HL-60/S4 treated with phorbol 12-myristate 13-acetate at 8.2 ng/mL for 4 days and 3 days (cell line): ENCODE measurements at regions not wholly inside any gene's neighbourhood (a gene's known extent, or its start where the extent isn't known, plus 50 kb on each side); places are given as distances from the start of the nearest gene placed in this dataset.

Experiments
- in situ Hi-C: fragments of 300-500 bp; cut with MboI; formaldehyde crosslinking; loops from 2 replicates; pipeline ENCODE4 v1.15.0; 2022; ENCODE audit warnings: low sequenced_read_pairs

GRCh38 chr1:55662875-55663274, 447.7 kb upstream of the USP24 start:
- in situ Hi-C loops, result no loop called here

DNA sequence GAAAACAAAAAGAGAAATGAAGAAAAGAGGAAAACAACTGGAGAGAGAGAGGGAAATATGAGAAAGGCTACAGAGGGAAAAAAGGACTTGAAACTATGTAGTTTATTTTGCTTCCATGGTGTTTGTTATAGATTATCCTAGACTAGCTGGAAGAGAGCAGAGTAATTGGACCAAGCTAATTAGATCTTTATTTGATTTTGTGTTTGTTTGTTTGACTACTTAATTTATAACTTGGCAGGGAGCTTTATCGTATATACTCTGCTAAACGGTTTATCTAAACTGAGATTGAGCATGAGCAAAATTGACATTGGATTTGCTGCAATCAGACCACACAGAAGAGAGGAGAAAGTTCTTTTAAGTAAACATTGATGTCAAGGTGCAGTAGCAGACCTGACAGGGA, 443.8 kb upstream of the USP24 start:
- in situ Hi-C loops, result no loop called here

DNA sequence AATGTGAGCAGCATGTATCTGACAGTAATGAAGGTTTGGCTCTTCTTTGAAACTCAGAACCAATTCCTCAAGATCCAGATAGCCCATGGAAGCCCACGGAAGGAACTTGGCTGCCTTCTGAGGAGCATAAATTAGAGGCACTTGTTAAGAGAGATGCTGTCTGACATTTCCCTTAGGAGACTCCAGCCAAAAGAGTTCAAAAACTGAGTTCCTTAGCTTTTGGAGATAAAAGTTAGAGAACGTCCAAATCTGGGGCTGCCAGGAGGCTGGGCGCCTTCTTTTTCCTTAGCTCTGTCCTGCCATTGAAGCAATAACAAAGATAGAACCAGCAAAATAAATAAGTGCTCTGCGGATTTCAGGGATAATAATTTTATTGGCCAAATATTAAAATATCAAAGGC, 439.6 kb upstream of the USP24 start:
- in situ Hi-C loops, result no loop called here

DNA sequence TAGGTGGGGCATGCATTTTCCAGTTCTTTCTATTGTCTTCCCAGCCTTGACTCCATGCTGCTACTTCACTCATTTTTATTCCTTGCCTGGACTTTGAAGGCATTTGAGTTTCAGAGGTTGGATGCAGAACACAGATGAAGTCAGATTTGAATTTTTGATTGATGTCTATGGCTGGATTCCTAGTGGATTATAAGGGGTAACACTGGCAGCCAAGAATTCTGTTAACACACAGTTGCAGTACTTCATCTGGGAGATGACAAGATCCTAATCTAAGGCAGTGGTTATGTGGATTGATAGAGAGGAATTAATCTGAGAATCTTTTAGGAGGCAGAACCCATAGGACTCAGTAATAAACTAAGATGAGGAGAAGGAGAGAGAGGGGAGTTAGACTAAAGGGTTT, 439.0 kb upstream of the USP24 start:
- in situ Hi-C loops, result no loop called here

DNA sequence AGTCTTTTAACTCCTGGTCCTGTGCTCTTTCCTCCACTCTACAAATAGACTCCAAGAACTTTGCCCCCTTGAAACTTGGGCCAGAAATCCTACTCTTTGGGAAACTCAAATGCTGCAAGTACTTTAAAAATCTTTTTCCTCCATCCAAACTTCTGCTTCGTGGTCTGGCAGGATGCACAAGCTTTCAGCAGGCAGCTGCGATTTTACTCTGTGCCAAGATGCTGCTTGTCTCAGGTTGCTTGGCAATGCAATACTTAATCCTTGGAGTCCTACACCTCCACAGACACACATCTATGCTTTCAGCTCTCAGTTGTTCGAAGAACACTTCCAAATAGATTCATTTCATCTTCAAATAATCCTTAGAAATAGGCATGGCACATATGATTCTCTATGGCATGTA, 435.3 kb upstream of the USP24 start:
- in situ Hi-C loops, result no loop called here

GRCh38 chr1:55646181-55646580, 431.0 kb upstream of the USP24 start:
- in situ Hi-C loops, result no loop called here

DNA sequence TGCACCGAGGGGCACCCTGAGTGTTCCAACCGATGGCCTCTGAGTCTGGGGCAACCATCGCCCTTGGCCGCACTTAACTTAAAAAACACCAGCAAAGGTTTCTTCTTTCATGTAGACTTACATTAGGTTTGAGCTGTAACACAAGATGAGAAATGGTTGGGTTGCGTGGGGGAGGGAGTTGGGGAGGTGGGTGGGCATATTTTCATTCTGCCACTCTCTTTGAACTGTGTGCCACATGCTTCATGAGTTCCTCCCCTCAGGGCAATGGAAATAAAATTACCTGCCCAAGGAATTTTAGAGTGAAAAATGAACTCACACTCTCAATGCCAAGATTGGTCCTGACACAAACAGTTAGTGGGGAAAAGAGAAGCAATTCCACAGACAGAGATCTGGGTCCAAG, 430.1 kb upstream of the USP24 start:
- in situ Hi-C loops, result no loop called here

DNA sequence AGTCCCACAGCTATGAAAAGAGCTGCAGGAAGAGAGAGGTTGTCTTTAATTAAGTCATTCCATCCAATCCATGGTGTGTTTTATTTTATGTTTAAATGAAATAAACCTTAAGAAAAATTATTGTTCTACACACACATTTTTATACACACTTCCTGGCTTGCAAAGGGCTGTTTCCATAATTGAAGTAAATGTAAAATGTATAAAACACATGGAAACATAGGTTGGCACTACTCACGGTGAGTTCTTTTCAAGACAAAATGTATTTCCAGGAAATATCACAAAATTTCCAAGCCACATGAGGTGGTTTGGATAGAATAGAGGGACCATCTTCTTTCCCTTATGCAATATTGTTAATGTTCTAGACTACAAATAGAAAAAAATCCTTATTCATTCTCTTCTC, 426.8 kb upstream of the USP24 start:
- in situ Hi-C loops, result no loop called here

GRCh38 chr1:55640708-55641473, 425.7 kb upstream of the USP24 start:
- in situ Hi-C loops, result no loop called here

DNA sequence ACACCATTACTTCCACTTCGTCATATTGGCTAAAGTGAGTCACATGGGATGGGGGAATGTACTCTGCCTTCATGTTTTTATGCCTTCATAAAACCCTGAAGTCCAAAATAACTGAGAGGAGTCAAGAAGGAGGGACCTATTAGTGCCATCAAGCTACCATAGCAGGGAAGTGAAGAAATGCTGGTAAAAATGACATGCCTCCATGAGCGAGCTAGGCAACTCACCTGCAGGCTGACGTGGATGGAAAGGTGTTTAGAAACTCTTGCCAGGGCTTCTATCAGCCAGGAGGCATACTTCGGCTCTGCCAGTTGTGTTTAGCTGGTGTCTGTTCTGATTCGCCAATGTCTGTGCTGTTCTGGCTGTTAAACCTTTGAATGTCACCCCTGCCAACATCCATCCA, 424.4 kb upstream of the USP24 start:
- in situ Hi-C loops, result no loop called here

GRCh38 chr1:55639051-55639450, 423.9 kb upstream of the USP24 start:
- in situ Hi-C loops, result no loop called here

DNA sequence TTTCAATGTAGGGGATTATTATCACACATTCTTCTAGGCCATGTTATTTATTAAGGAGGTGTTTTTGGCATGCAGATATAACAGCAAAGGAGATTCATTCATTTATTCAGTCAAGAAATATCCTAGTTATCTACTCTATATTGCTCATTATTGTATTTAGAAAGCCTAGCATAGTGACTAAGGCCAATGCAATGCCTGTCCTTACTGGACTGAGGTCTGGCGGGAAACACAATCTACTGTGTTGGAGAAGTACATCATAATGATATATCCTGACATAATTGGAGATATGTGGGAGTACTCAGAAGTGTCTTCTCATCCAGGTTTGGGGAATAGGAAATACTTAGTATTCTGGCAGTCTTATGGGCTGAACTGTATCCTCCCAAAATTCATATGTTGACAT, 421.5 kb upstream of the USP24 start:
- in situ Hi-C loops, result no loop called here

DNA sequence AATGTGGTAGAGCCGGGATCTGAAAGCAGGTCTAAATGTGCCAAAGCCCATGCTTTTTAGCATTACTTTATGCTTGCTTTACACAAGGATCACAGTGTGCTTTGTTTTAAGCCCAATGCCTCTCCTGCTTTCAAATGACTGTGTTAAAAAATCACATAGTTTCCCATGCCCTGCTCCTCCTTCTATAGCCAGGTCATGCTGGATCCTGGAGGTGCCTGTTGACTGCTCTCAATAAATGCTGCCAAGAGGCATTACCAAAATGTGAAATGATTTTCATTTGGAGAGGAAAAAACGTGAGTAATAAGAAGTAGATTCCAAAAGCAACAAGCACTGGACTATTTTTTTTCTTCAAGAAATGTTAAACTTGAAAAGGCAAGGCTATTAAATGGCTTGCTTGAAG, 420.7 kb upstream of the USP24 start:
- in situ Hi-C loops, result no loop called here

DNA sequence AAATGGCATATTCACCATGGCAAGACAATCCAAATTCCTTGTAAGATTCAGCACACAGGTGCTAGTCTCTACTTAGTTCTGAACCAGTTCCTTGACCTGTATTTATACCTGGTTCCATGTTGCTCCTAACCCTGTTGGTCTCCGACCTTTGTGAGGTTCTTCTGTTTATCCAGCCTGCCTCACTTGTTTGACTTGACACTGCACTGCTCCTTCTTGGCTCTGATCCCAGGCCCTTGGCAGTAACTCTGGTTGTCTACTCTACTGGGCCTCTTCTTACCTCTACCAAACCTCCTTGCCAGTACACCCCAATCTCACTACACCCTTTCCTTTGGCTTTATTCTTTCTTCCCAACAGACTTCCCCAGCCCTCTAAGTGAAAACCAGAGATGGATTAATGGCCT, 419.4 kb upstream of the USP24 start:
- in situ Hi-C loops, result no loop called here

GRCh38 chr1:55632906-55633305, 417.7 kb upstream of the USP24 start:
- in situ Hi-C loops, result no loop called here

DNA sequence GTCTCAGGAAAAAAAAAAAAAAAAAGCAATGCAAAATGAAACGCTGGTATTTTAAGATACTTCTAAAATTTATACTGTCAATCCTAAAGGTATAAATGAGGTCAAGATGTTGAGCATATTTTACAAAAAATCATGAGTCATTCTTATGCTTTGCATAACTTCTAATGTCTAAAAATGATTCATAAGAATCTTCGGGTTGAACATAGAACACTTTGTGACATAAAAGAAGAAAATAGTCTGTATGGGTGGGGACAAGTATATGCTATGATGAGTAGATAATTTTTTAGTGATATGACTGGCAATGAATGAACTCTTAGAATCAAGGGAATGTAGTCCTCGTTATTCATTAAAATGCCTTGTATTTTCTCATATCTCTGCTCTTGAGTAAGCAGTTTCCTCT, 416.9 kb upstream of the USP24 start:
- in situ Hi-C loops, result no loop called here

DNA sequence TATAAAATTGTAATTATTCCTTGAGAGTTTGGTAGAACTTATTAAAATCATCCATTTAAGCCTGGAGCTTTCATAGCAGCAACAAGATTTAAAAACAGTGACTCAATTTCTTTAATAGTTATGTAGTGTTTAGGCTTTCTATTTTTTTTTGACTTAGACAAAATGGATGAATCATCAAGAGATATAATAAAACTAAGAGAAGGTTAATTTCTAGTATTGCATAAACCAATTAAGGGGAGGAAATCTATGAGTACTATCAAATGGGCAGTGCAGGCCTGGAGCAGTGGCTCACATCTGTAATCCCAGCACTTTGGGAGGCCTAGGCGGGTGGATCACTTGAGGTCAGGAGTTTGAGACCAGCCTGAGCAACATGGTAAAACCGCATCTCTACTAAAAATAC, 416.3 kb upstream of the USP24 start:
- in situ Hi-C loops, result no loop called here

DNA sequence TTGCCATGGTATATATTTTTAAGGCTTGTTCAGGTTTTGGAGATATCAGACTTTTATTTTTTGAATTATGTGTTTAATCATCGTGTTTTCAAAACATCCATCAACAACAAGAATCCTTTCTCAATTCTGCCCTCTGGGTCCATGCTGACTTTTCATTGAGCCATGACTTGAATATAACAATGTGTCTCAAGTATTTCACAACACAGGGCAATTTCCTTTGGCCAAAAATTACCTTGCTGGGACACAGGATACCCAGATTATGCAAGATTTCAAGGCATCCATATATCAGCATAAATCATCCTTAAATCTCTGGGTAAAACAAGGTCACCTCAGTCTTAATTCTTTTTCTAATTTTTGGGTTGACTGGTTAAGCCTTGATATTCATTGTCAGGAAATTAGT, 411.2 kb upstream of the USP24 start:
- in situ Hi-C loops, result no loop called here

DNA sequence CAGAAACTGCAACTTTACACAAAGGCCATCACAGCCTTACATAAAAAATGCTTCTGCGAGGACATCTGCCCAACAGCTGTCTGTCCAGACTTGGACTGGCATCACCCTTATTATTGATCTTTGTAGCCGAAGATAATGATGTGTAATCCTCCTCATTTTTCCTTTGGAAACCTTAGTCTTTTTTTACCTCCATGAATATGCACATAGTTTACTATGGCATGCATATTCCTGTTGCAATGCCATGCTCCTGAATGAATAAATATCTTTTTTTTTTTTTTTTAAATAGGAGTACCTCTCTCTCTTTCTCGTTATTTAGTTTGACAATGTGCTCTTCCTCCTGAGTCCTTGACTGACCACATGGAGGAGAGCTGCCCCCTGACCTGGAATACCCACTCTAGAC, 409.6 kb upstream of the USP24 start:
- in situ Hi-C loops, result no loop called here

GRCh38 chr1:55623311-55623710, 408.1 kb upstream of the USP24 start:
- in situ Hi-C loops, result no loop called here

DNA sequence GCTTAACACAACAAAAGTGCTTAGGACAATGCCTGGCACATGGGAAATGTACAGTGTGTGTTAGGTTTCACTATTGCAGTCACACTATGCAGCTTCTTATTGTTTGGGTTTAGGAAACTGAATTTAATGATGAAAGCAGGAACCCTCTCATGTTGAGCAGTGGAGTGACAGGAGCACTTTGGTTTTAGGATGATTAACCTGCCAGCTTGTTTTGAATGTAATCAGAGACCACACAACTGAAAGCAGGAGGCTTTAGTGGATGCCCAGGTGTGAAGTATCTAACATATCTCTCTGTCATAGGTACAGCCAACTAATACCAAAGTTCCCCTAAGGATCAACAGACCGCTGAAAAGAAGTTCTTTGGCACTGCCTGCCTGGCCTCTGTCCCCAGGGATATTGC, 406.9 kb upstream of the USP24 start:
- in situ Hi-C loops, result no loop called here

GRCh38 chr1:55618199-55618598, 403.0 kb upstream of the USP24 start:
- in situ Hi-C loops, result no loop called here

DNA sequence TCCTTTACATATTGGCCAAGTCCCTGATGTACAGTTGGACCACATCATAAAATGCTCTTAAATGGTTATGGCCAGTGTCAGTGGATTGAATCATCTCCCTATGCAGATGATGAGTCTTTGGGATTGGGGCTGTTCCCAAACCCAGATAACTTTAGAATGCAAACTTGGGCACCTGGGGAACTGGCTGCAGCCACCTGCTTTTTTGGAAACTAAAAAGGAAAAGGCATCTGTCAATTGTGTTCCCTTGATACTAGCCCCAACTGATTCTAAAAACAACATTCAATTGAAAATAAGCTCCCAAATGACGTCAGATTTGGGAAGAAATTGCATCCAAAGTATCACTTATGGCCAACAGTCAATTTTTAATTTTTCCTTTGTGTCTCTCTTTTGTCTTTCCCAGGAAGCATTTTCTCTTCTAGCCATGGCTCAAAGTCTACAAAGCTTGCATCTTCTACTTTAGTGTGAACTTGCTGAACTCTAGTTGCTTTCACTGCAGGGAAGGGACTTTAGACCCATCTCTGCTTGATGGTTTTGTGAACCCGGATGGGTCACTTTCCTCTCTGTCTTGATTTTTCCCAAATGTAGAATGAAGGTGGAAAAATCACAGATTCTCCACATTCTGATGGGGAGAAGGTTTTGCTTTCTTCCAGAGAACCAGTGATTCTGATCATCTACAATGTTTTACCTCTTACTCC, 402.3 kb upstream of the USP24 start:
- in situ Hi-C loops, result no loop called here
